Skeletal muscle tissue (tissue), 3 donors: ENCODE measurements at regions not wholly inside any gene's neighbourhood (a gene's known extent, or its start where the extent isn't known, plus 50 kb on each side); places are given as distances from the start of the nearest gene placed in this dataset.

ENCODE experiments used
- H3K27ac ChIP-seq: one replicate; pipeline ENCODE4 v1.7.0; 2013; ENCODE audit warnings: mild to moderate bottlenecking, low read depth, low read length, inconsistent platforms
- H3K27me3 ChIP-seq, 3 donors: one replicate each; pipeline ENCODE4 v1.7.0; 2013; ENCODE audit warnings: low read length in 3 of 3; ENCODE audit not compliant: control insufficient read depth in 3 of 3, insufficient read depth in 3 of 3
- H3K36me3 ChIP-seq, 3 donors: one replicate each; pipeline ENCODE4 v1.7.0; 2013; ENCODE audit warnings: low read length in 3 of 3; ENCODE audit not compliant: control insufficient read depth in 3 of 3, insufficient read depth in 3 of 3
- H3K4me1 ChIP-seq, 3 donors: one replicate each; pipeline ENCODE4 v1.7.0; 2013; ENCODE audit warnings: low read length in 3 of 3, mild to moderate bottlenecking in 3 of 3; ENCODE audit not compliant: control insufficient read depth in 3 of 3, insufficient read depth in 3 of 3
- H3K4me3 ChIP-seq, 3 donors: one replicate each; pipeline ENCODE4 v1.7.0; 2013; ENCODE audit warnings: low read length in 3 of 3
- H3K9ac ChIP-seq, 3 donors: one replicate each; pipeline ENCODE4 v1.7.0; 2013; ENCODE audit warnings: low read length in 3 of 3, mild to moderate bottlenecking in 3 of 3, moderate library complexity in 2 of 3, low read depth in 1 of 3
- H3K9me3 ChIP-seq, 3 donors: one replicate each; pipeline ENCODE4 v1.7.0; 2013; ENCODE audit warnings: low read length in 3 of 3; ENCODE audit not compliant: control insufficient read depth in 3 of 3
- donor health status: Osteomylitis.

- H3K36me3 ChIP-seq = no peaks in the 10 kb centered on the region
- H3K27ac ChIP-seq = no peak overlapping the region
- H3K9me3 ChIP-seq = no peaks in the 10 kb centered on the region
- H3K4me1 ChIP-seq = no peaks in the 10 kb centered on the region
- H3K4me3 ChIP-seq = no peak overlapping the region
- peaks cover 0 to 5% (median 0%) of the 10 kb centered on the region in 3 donors for H3K27me3 ChIP-seq
- no peak overlapping the region for H3K9ac ChIP-seq
Observed at GRCh38 chr22:33117821-33118220, 59.6 kb upstream of the SYN3 start.

GRCh38 chr22:33116841-33117547 is 58.8 kb upstream of the SYN3 start:
- H3K27ac ChIP-seq = no peak overlapping the region
- H3K4me3 ChIP-seq = no peak overlapping the region
- H3K9ac ChIP-seq = no peak overlapping the region
- no peaks in the 10 kb centered on the region for H3K36me3 ChIP-seq
- no peaks in the 10 kb centered on the region for H3K4me1 ChIP-seq
- no peaks in the 10 kb centered on the region for H3K9me3 ChIP-seq
- H3K27me3 ChIP-seq = peaks cover 2 to 5% (median 3%) of the 10 kb centered on the region in 3 donors

- Histone ChIP-seq H3K4me1 (no peaks in the 10 kb centered on the region), H3K27me3 (peaks cover 2 to 5% (median 3%) of the 10 kb centered on the region in 3 donors), H3K9ac (no peak overlapping the region), H3K9me3 (no peaks in the 10 kb centered on the region), H3K36me3 (no peaks in the 10 kb centered on the region), H3K27ac (no peak overlapping the region), H3K4me3 (no peak overlapping the region)
Observed at GRCh38 chr22:33114565-33114964, 56.4 kb upstream of the SYN3 start.

- Histone ChIP-seq H3K9ac (no peak overlapping the region), H3K36me3 (no peaks in the 10 kb centered on the region), H3K4me1 (no peaks in the 10 kb centered on the region), H3K27ac (no peak overlapping the region), H3K9me3 (no peaks in the 10 kb centered on the region), H3K4me3 (no peak overlapping the region), H3K27me3 (peaks cover 2 to 5% (median 3%) of the 10 kb centered on the region in 3 donors)
Observed at GRCh38 chr22:33112580-33112979, 54.4 kb upstream of the SYN3 start.

- Histone ChIP-seq H3K9ac (no peak overlapping the region), H3K27me3 (peaks cover 2 to 5% (median 3%) of the 10 kb centered on the region in 3 donors), H3K36me3 (no peaks in the 10 kb centered on the region), H3K4me3 (no peak overlapping the region), H3K27ac (no peak overlapping the region), H3K9me3 (no peaks in the 10 kb centered on the region), H3K4me1 (no peaks in the 10 kb centered on the region)
Observed at GRCh38 chr22:33111491-33111890, 53.3 kb upstream of the SYN3 start.

GRCh38 chr22:33110562-33111163 is 52.5 kb upstream of the SYN3 start:
- Histone ChIP-seq H3K36me3 (no peaks in the 10 kb centered on the region), H3K9ac (no peak overlapping the region), H3K4me1 (no peaks in the 10 kb centered on the region), H3K9me3 (no peaks in the 10 kb centered on the region), H3K4me3 (no peak overlapping the region), H3K27me3 (peaks cover 3 to 7% (median 5%) of the 10 kb centered on the region in 3 donors), H3K27ac (no peak overlapping the region)

- H3K9ac ChIP-seq = no peak overlapping the region
- H3K4me1 ChIP-seq = no peaks in the 10 kb centered on the region
- H3K4me3 ChIP-seq = no peak overlapping the region
- H3K36me3 ChIP-seq = no peaks in the 10 kb centered on the region
- H3K27me3 ChIP-seq = peaks cover 5 to 11% (median 6%) of the 10 kb centered on the region in 3 donors
- no peak overlapping the region for H3K27ac ChIP-seq
- H3K9me3 ChIP-seq = no peaks in the 10 kb centered on the region
Observed at GRCh38 chr22:33109514-33110430, 51.6 kb upstream of the SYN3 start.

GRCh38 chr22:33108037-33108436 is 49.9 kb upstream of the SYN3 start:
- Histone ChIP-seq H3K4me3 (no peak overlapping the region), H3K4me1 (no peaks in the 10 kb centered on the region), H3K27me3 (peaks cover 0 to 17% (median 9%) of the 10 kb centered on the region in 3 donors), H3K9ac (no peak overlapping the region), H3K36me3 (no peaks in the 10 kb centered on the region), H3K27ac (no peak overlapping the region), H3K9me3 (no peaks in the 10 kb centered on the region)
